ENCODE measurements at regions not wholly inside any gene's neighbourhood (a gene's known extent, or its start where the extent isn't known, plus 50 kb on each side); places are given as distances from the start of the nearest gene placed in this dataset.

DNA sequence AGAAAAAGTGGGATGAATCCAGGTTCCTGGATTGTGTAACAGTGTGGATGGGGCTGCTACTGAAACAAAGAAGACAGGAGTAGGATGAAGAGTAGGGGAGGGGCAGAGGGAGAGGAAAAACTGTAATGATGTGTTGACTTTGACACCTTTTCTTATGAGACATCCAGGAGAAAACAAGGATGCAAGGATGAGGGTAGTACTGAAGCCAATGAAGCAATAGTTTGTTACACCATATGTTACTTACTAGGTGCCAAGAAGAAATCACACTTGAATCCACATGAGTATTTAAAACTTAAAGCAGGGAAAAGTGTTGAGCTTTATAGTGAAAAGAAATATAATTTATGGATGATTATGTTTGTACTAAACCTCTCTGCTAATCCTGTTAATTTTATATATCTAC lies 420.6 kb downstream of the ARL4A start:
- TF ChIP-seq ZNF274 (IDR thresholded peaks at IDR 0.05; ENCODE audit: low read depth, low read length) = no peak
- no peak for TF ChIP-seq YY1 (IDR thresholded peaks at IDR 0.05; ENCODE audit: insufficient read depth, insufficient read length)
- no peak for TF ChIP-seq SUZ12 (IDR thresholded peaks at IDR 0.05; ENCODE audit: extremely low read depth, insufficient read depth, insufficient read length)
